HG03442 (cell line): ENCODE measurements at regions not wholly inside any gene's neighbourhood (a gene's known extent, or its start where the extent isn't known, plus 50 kb on each side); places are given as distances from the start of the nearest gene placed in this dataset.

Source experiments
- ATAC-seq: cut with Tn5 transposase; IDR thresholded peaks from one replicate; pipeline ENCODE4 v1.9.1; 2021; ENCODE audit warnings: mild to moderate bottlenecking, moderate library complexity; ENCODE audit not compliant: unreplicated experiment

- ATAC-seq, result no peak
Measured at GRCh38 chr11:30153008-30153407, 77.8 kb upstream of the FSHB start.

DNA sequence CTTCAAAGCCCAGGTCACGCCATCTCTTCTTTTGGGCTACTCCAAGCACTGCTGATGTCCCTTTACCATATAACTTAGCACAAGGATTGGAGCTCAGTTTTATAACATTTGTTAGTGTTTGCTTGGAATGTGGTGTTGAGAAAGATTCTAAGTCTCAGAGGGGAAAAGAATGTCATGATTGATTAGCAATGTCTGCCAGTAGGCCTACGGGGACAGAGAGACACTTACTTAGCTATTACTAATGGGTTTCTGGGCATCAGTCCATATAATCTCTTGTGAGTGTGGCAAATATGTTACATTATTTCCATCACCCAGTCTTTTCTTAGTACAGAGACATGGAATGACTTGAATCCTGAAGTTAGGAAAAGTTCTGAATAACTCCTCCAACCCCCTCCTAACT is 75.4 kb upstream of the FSHB start:
- no peak for ATAC-seq

DNA sequence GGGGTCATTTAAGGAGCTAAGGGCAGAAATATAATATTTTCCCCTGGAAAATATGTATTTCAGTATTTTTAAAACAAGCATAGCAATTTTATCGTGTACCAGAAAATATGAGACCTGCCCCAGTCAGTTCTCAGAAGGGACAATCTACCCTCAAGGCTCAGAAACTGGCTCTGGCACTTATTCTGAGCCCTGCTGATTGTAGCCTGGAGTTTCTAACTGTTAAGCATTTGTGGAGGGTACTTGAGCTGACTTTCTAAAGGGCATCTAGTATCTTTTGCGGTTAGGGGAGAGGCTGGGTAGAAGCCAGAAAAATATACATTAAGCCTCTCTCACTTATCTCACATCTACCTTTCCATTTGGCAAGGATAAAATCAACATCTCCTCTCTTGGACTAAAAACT is 71.3 kb upstream of the FSHB start:
- no peak for ATAC-seq

- ATAC-seq, result no peak
Measured at GRCh38 chr11:30165652-30166051, 65.2 kb upstream of the FSHB start.

DNA sequence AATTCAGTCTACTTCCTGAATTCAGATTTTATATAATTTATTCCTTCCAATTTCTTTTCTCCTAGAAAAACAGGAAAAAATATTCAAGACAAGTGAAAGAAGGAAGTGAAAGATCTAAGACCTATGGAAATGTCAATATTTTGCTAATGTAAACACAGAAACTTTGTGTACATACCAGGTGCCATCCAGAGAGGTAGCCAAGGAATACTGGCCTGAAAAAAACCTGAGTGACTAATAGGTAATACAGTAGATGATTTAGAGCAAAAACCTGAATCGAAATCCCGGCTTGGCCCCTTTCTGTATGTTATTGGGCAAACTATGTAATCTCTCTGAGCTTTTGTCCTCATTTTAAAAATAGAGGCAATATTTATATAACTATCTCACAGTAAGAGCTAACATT is 59.2 kb upstream of the FSHB start:
- no peak for ATAC-seq

DNA sequence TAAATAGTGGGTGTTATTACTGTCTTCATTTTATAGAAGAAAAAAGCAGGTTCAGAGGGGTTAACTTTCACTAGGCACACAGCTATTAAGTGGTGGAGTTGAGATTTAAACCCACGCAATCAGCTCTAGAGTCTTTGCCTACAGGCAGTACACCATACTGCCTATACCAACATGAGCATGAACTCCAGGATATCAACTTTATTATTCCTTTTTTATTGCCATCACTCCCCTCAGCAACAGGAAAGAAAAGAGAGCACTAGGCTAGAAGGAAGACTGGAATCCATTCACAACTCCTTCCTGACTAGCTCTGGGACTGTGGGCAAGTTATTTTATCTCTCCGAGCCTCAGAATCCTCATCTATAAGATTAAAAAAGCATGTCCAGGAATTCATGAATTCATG is 58.7 kb upstream of the FSHB start:
- no peak for ATAC-seq

- ATAC-seq, result no peak
Measured at GRCh38 chr11:30172883-30173311, 57.9 kb upstream of the FSHB start.

DNA sequence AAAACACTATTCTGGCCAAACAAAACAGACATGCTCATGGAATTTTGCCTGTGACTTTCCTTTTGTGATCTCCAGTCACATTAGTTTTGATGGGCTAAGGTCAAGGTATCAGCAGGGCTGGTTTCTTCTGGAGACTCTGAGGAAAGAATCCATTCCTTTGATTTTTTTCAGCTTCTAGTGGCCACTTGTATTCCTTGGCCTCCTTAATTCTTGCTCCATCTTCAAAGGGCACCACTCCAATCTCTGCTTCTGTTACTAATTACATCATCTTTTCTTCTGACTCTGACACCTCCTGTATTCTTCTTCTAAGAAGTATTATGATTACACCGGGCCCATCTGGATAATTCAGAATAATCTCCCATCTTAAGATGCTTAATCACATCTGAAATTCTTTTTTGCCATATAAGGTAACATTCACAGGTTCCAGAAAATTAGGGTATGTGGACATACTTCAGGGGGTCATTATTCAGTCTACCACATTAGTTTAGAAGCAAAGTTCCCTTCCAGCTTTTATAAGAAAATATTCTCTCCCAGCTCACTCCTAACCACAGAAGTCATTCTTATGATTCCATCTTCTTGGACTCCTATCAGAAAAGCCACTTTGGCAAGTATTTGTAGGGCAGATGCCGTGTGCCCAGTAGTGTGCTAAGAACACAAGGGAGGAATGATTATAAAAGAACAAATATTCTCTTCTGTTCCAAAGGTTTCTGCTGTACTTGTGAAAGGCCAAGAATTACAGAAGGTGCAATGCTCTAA is 56.4 kb upstream of the FSHB start:
- no peak for ATAC-seq
